ENCODE measurements at regions not wholly inside any gene's neighbourhood (a gene's known extent, or its start where the extent isn't known, plus 50 kb on each side); places are given as distances from the start of the nearest gene placed in this dataset.
A peak's percentile ranks its signal among the peaks of the same experiment; 100 is the strongest.

GRCh38 chr2:37833423-37833822 lies 91.7 kb upstream of the RMDN2 start:
- intact Hi-C loops (cut with DNase I) = loop anchor here in 3 of 4 donors (2.0 to 10.0 kb wide), 3 partner anchors 219 to 419 kb away; no protein-coding TSS in a partner anchor
- Histone ChIP-seq H3K9me3 (no peaks in the 10 kb centered on the region), H3K4me1 (ENCODE audit: insufficient read depth) (peaks cover 7% of the 10 kb centered on the region), H3K27ac (no peak overlapping the region), H3K27me3 (no peaks in the 10 kb centered on the region), H3K36me3 (no peaks in the 10 kb centered on the region), H3K4me3 (no peak overlapping the region)
- TF ChIP-seq EP300 (IDR thresholded peaks at IDR 0.05) (no peak), CTCF (IDR thresholded peaks at IDR 0.05) (no peak), POLR2A (IDR thresholded peaks at IDR 0.05) (no peak)
- no peak for DNase-seq
- 39 to 60% (median 45%) methylated on average over 7 of the region's 7 CpGs for WGBS, 3 donors

DNA sequence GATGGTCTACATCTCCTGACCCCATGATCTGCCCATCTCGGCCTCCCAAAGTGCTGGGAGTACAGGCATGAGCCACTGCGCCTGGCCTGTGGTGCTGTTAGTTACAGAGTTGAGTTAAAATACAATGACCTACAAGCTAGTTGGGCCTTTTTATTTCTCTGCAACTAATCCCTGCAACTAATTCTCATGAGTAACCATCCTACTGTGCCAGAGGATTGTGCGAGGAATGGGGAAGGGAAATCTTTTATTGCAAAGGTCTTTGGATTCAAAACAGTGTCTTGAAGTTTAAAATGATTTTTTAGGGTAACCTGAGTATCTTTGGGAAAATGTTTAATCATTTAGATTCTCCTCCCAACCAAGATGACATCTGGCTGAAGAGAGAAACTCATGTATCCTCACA lies 88.8 kb upstream of the RMDN2 start:
- peaks cover under 1% of the 10 kb centered on the region for H3K4me1 ChIP-seq (ENCODE audit: insufficient read depth)
- no peaks in the 10 kb centered on the region for H3K9me3 ChIP-seq
- no peak for DNase-seq
- H3K27ac ChIP-seq = no peak overlapping the region
- no peaks in the 10 kb centered on the region for H3K27me3 ChIP-seq
- intact Hi-C loops (cut with DNase I) = loop anchor here in 2 of 4 donors (5.0 to 10.0 kb wide), 3 partner anchors 36 to 424 kb away; no protein-coding TSS in a partner anchor
- 89 to 97% (median 91%) methylated on average over 3 of the region's 3 CpGs for WGBS, 3 donors
- H3K4me3 ChIP-seq = no peak overlapping the region
- no peaks in the 10 kb centered on the region for H3K36me3 ChIP-seq
- TF ChIP-seq POLR2A (IDR thresholded peaks at IDR 0.05) (no peak), CTCF (IDR thresholded peaks at IDR 0.05) (no peak), EP300 (IDR thresholded peaks at IDR 0.05) (no peak)

DNA sequence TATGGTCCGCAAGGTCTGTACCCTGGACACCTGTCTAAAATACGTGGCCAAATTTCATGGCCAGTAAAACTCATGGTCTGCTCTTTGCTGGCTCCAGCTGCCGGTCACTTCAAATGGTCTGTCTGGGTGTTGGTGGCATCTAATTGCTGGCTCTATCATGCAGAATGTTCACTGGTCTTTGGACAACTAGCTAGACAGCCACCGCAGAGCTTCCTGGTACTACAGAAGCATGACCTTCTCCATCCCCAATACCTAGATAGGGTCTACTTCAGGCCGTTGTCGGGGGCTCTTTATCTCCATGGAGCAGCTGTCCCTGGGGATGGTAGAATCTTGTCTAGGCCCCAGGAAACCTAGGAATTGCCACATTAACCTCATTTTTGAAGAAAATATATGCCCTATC lies 88.4 kb upstream of the RMDN2 start:
- TF ChIP-seq EP300 (IDR thresholded peaks at IDR 0.05) (no peak), CTCF (IDR thresholded peaks at IDR 0.05) (no peak), POLR2A (IDR thresholded peaks at IDR 0.05) (no peak)
- H3K27ac ChIP-seq = no peak overlapping the region
- H3K36me3 ChIP-seq = no peaks in the 10 kb centered on the region
- H3K4me3 ChIP-seq = no peak overlapping the region
- no peaks in the 10 kb centered on the region for H3K27me3 ChIP-seq
- no peaks in the 10 kb centered on the region for H3K9me3 ChIP-seq
- no peaks in the 10 kb centered on the region for H3K4me1 ChIP-seq (ENCODE audit: insufficient read depth)
- DNase-seq = no peak
- 90 to 94% (median 93%) methylated on average over 6 of the region's 6 CpGs for whole genome bisulfite sequencing, 3 donors
- intact Hi-C loops (cut with DNase I) = loop anchor here in 2 of 4 donors (5.0 to 10.0 kb wide), 3 partner anchors 36 to 424 kb away; no protein-coding TSS in a partner anchor

DNA sequence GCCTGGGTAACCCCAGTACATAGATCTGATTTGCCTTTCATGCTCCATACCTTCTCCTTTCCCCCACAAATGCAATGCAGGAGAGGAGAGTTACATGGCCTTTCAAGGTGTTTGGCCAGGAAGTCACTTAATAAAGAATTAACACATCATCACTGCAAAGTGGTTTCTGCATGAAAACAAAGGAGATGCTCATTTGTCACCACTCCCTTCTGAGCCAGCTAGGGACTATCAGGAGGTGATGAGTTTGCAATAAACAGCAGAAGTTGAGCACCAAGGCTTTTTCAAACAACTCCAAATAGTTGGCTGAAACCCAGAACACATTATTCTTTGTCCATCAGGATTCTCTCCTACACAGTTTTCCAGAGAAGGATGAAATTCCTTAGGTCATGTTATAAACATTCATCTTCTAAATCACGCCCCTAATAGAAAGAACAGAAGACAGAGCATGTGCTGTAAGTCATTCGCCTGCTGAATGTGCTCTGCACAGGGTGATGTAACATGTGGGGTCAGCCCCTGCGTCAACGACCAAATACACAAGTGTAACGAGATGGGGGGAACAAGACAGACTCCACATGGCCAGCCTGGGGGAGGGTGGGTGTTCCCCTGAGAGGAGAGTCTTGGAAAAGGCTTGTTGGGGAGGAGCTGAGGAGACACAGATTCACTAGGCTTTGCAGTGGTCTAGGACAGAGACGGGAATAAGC lies 87.3 kb upstream of the RMDN2 start:
- no peak for TF ChIP-seq EP300 (IDR thresholded peaks at IDR 0.05)
- TF ChIP-seq CTCF (IDR thresholded peaks at IDR 0.05) = no peak
- no peak for TF ChIP-seq POLR2A (IDR thresholded peaks at IDR 0.05)
- peak in 1 of 5 donors; percentile 65 for DNase-seq

More for the DNA sequence above, 87.3 kb upstream of the RMDN2 start:
- intact Hi-C loops (cut with DNase I) = loop anchor here in 2 of 4 donors (5.0 to 10.0 kb wide), 3 partner anchors 35 to 425 kb away; no protein-coding TSS in a partner anchor
- WGBS, 3 donors = 54 to 67% (median 55%) methylated on average over 6 of the region's 6 CpGs
- Histone ChIP-seq H3K9me3 (no peaks in the 10 kb centered on the region), H3K27me3 (no peaks in the 10 kb centered on the region), H3K4me3 (no peak overlapping the region), H3K4me1 (ENCODE audit: insufficient read depth) (no peaks in the 10 kb centered on the region), H3K27ac (no peak overlapping the region), H3K36me3 (no peaks in the 10 kb centered on the region)

Measured in ovary (tissue), 7 donors.